Stimulated activated CD8-positive, alpha-beta memory T cell treated with anti-CD3 and anti-CD28 coated beads, Interleukin-4, amount 100 ng/mL, for 48 hours (primary cell): ENCODE measurements at regions not wholly inside any gene's neighbourhood (a gene's known extent, or its start where the extent isn't known, plus 50 kb on each side); places are given as distances from the start of the nearest gene placed in this dataset.
"Not testable (repeated sequence)": the region's sequence is repeated elsewhere in the genome, so short reads cannot be mapped to it uniquely, and the experiment has no call there.

Experiments
- DNase-seq: peaks from one replicate; pipeline ENCODE4 v3.0.0-alpha.2; 2020

GRCh38 chrX:51155157-51155556 is 177.5 kb upstream of the NUDT10 start:
- no peak for DNase-seq

DNA sequence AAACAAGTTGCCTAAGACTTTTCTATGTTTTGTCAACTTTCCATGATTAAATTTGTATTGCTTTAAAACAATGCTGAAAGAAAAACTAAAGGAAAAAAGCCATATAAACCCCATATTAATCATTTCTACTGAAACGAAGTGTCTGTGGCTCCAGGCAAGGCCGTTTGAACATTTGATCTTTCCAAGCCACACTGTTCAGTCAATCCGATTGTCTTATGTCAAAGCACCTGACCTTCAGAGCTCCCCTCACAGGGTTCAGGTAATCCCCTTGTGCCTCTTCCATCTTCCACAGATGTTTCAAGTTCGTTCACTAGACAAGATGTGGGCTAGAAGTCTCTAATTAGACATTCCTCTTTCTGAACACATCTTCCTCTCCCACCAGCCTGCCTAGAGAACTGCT is 177.1 kb upstream of the NUDT10 start:
- DNase-seq = no peak

- no peak for DNase-seq
Measured at GRCh38 chrX:51158231-51158630, 174.4 kb upstream of the NUDT10 start.

GRCh38 chrX:51159378-51159777 is 173.2 kb upstream of the NUDT10 start:
- DNase-seq = not testable (repeated sequence)

GRCh38 chrX:51163730-51164129 is 168.9 kb upstream of the NUDT10 start:
- DNase-seq = no peak

DNA sequence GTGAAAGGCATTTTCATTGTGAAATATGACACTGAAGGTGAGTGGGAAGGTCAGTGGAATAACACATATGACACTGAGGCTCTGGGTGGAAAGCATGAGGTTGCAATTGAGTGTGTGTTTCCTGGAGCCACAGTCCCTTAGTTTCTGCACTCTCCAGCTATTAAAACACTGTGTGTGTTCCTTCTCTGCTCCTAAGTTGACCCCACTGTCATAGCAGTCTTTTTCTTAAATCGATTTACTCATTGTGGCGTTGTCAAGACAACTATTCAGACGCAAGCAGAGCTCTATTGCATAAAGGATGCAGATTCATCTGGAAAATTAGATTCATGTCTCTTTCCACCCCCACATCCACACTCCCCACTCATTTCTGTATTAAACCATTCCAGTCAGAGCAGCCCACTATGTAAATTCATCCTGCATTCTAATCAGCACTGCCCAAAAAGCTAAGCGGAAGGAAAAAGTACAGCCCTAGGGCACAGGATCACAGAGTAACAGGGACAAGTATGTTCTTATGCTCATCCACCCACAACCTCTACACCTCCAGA is 154.2 kb upstream of the NUDT10 start:
- not testable (repeated sequence) for DNase-seq

DNA sequence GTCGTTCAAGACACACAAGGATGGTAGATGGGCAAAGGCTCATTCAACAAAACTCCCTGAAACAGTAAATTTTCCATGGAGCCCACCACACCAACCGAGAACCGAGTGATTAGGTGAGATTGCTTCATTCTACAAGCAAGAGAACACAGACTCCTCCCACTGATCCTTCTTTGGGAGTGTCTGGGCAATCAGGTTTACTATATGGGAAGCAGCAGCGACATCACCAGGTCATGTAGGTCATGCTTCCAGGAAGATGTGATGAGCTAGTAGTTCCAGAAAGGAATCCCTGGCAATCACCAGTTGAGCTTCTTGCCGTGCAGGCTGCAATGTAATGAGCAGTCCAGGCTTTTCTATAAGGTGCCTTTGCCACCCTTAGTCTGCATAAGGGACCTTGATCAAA is 152.8 kb upstream of the NUDT10 start:
- DNase-seq = not testable (repeated sequence)

DNA sequence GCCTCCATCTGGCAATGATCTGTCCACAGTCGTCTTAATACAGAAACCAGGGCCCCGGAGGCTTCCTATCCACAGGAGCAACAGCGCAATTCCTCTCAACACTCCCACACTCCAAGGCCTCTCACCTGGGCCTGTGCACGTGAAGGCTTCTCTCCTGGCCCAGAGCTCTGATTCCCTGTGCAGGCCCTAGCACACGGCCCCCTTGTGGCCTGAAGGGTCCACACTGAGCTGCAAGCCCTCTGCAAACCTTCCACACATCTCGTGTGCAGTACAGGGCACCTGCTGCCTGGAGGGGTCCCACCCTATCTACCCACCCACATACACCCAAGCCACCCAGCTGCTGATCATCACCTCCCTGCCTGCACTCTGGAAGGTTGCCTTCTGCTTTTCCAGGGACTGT is 150.1 kb upstream of the NUDT10 start:
- DNase-seq = no peak

GRCh38 chrX:51192104-51192503 is 140.5 kb upstream of the NUDT10 start:
- DNase-seq = no peak

DNA sequence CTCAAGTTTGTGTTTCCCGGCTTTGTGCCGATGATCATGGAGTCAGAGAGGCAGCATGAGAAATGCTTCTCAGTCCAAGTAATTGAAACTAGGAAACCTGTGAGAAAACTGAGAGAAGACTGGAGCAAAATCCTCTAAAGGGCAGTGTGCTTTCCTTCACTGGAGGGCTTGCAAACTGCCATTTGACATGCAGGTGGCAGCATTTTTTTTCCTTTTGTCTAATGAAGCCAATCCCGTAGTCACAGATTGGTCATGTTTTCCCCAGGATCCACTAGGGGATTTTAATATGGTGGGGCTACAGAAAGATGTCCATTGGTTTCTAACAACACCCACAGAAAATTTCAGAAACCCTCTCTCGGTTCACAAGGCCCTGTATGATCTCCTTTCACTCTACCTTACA is 117.4 kb upstream of the NUDT10 start:
- no peak for DNase-seq

DNA sequence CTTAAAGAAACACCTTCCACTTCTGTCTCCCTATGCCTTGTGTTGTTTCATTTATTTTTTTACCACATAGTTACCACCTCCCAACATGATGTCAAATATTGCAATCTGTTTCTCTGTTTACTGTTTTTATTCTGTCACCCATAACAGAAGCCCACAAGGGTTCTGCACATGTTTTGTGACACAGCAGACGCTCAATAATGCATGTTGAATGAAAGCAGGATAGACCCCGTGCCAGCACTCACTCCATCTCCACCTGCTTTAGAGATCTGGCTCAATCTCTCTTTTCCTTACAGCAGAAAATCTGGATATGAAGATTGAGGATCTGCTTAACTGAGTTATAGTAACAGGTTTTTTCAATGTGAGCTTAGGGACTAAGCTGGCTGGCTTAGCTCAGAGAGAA is 116.8 kb upstream of the NUDT10 start:
- no peak for DNase-seq

- DNase-seq = no peak
Measured at GRCh38 chrX:51242212-51242611, 90.4 kb upstream of the NUDT10 start.

DNA sequence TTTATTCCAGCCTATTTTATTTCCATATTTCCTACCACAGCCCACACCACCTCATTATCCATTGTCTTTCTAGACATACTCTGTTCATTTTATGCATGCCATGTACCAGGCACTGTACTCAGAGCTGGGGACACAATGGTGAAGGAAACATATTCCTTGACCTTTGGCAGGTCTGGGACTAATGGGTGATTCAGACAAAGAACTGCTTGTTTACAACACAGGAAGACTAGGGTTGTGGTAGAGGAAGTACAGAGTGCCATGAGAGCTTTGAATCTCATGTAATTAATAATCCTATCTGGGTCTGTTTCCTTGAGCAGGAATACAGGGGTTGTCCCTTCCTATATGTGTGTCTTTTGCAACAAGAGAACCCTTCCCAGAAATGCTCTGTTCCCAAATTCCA is 75.1 kb upstream of the NUDT10 start:
- no peak for DNase-seq

GRCh38 chrX:51262271-51262670 is 70.4 kb upstream of the NUDT10 start:
- DNase-seq = not testable (repeated sequence)

DNA sequence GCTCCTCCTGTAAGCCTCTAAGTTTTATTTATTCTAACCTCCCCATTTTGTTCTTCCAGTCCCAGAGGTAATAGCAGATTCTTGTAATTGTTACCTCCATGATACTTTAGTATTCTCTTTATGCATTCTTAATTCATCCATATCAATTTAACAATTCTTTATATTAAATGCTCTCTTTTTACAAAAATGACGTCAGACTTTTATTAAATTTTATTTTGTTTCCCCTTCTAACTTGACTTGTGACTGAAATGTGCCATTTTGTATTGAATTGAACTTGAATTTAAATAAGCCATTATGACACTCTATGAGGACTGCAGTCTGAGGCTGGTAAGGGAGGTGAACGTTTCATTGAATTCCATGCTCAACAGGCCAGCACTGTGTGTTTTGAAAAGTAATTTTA is 60.0 kb upstream of the NUDT10 start:
- DNase-seq = no peak

GRCh38 chrX:51281758-51282318 is 50.8 kb upstream of the NUDT10 start:
- no peak for DNase-seq
